K562 (cell line): ENCODE measurements at regions not wholly inside any gene's neighbourhood (a gene's known extent, or its start where the extent isn't known, plus 50 kb on each side); places are given as distances from the start of the nearest gene placed in this dataset.

Source experiments
- C11orf30 ChIP-seq: fragments of 450-650 bp; IDR thresholded peaks from 2 replicates; pipeline ENCODE4 v1.6.1; 2016; ENCODE audit warnings: low read depth, mild to moderate bottlenecking
- CBFA2T3 ChIP-seq: fragments of 450-650 bp; IDR thresholded peaks from 2 replicates; pipeline ENCODE4 v1.6.1; 2017
- DPF2 ChIP-seq: fragments of 450-650 bp; IDR thresholded peaks from 2 replicates; pipeline ENCODE4 v1.6.1; 2016
- EGR1 ChIP-seq: fragments of 450-650 bp; conservative IDR thresholded peaks from 2 replicates; pipeline ENCODE4 v1.6.1; 2017; ENCODE audit warnings: mild to moderate bottlenecking
- HMBOX1 ChIP-seq: sonication (generic); IDR thresholded peaks from 2 replicates; pipeline ENCODE4 v1.6.1; 2016
- JUND ChIP-seq, 2 experiments: IDR thresholded peaks; 2 replicates in 1 of 2; 3 replicates in 1 of 2; pipeline ENCODE4 v1.6.1; 2011; ENCODE audit warnings: borderline replicate concordance in 2 of 2, low read depth in 2 of 2, low read length in 2 of 2, improper control_type of control experiment in 1 of 2, missing biosample characterization in 1 of 2, missing genetic modification characterization in 1 of 2, missing genetic modification reagents in 1 of 2
- MAZ ChIP-seq, 2 experiments: fragments of 450-650 bp in 1 of 2; sonication (generic) in 1 of 2; formaldehyde crosslinking; IDR thresholded peaks in 1 of 2; conservative IDR thresholded peaks in 1 of 2; 2 replicates each; pipeline versions ENCODE4 v1.4.0 to v1.5.0; 2020; ENCODE audit warnings: mild to moderate bottlenecking in 1 of 2, missing genetic modification reagents in 1 of 2
- NFYB ChIP-seq: IDR thresholded peaks from 2 replicates; pipeline ENCODE4 v1.6.1; 2011; ENCODE audit warnings: mild to moderate bottlenecking, moderate library complexity; ENCODE audit not compliant: insufficient read length; ENCODE audit errors: extremely low read depth
- SOX6 ChIP-seq: fragments of 450-650 bp; IDR thresholded peaks from 2 replicates; pipeline ENCODE4 v1.6.1; 2014; ENCODE audit warnings: mild to moderate bottlenecking
- TBL1XR1 ChIP-seq, 2 experiments: IDR thresholded peaks; 2 replicates each; pipeline ENCODE4 v1.6.1; 2012; ENCODE audit warnings: improper control_type of control experiment in 2 of 2, low read length in 2 of 2, mild to moderate bottlenecking in 1 of 2
- ZBTB11 ChIP-seq, 3 experiments: fragments of 200-800 bp in 1 of 3; fragments of 250-450 bp in 1 of 3; fragments of 450-650 bp in 1 of 3; sonication (Bioruptor Pico) in 1 of 3; sonication (Bioruptor generic) in 1 of 3; formaldehyde crosslinking in 1 of 3; IDR thresholded peaks; 2 replicates each; pipeline versions ENCODE4 v1.6.1 to v1.8.0; 2016 to 2022; ENCODE audit warnings: mild to moderate bottlenecking in 2 of 3, missing genetic modification characterization in 2 of 3, missing compliant biosample characterization in 1 of 3, moderate library complexity in 1 of 3
- ZFX ChIP-seq: sonication (generic); formaldehyde crosslinking; IDR thresholded peaks from 2 replicates; pipeline ENCODE4 v1.8.0; 2022; ENCODE audit warnings: mild to moderate bottlenecking, missing genetic modification reagents, moderate library complexity
- ZNF609 ChIP-seq: sonication (generic); formaldehyde crosslinking; IDR thresholded peaks from 2 replicates; pipeline ENCODE4 v1.8.1; 2023; ENCODE audit warnings: missing genetic modification reagents, mild to moderate bottlenecking, borderline replicate concordance
- ZNF655 ChIP-seq: fragments of 250-450 bp; sonication (Bioruptor Pico); IDR thresholded peaks from 2 replicates; pipeline ENCODE4 v1.5.0; 2021
- ZNF766 ChIP-seq: fragments of 200-800 bp; sonication (Bioruptor generic); conservative IDR thresholded peaks from 2 replicates; pipeline ENCODE4 v1.6.1; 2016; ENCODE audit warnings: missing genetic modification characterization, missing compliant biosample characterization

- no peak for TF ChIP-seq EGR1
- 0 out of 2 replicates have a peak, but pooled peaks have one; percentile 23 for TF ChIP-seq ZFX (CRISPR knock-in tag)
- TF ChIP-seq NFYB, result no peak
- 0 out of 4 replicates have a peak, but pooled peaks of 1 of the 2 experiments have one; percentile 17 for TF ChIP-seq MAZ (CRISPR knock-in tag; conservative IDR thresholded peaks at IDR 0.05 in 1 of 2, IDR thresholded peaks at IDR 0.05 in 1 of 2)
- TF ChIP-seq C11orf30, result peak; percentile 22
- 0 out of 6 replicates have a peak, but pooled peaks of 1 of the 3 experiments have one; percentile 50 for TF ChIP-seq ZBTB11 (CRISPR knock-in tag; IDR thresholded peaks at IDR 0.05)
- peak; percentile 75 for TF ChIP-seq HMBOX1
- no peak for TF ChIP-seq ZNF609
- peak; percentile 85 for TF ChIP-seq CBFA2T3
- peak; percentile 68; the same call in 1 of the 2 replicates for TF ChIP-seq ZNF766
- TF ChIP-seq JUND (IDR thresholded peaks at IDR 0.05; ENCODE audit: borderline replicate concordance, low read depth, low read length), result 0 out of 2 replicates have a peak, but pooled peaks have one; percentile 43
- peak; percentile 56; the same call in 1 of the 3 replicates for TF ChIP-seq JUND (tag; IDR thresholded peaks at IDR 0.05; ENCODE audit: borderline replicate concordance, low read depth, low read length)
- TF ChIP-seq TBL1XR1 (IDR thresholded peaks at IDR 0.05; ENCODE audit: low read length in 2 of 2), result peak in 1 of 2 experiments; percentile 50; a peak in 2 of 4 replicates
- peak; percentile 85 for TF ChIP-seq SOX6
- peak; percentile 84; the same call in 1 of the 2 replicates for TF ChIP-seq ZNF655 (CRISPR knock-in tag)
- peak; percentile 19; the same call in 1 of the 2 replicates for TF ChIP-seq DPF2
These were observed 607.3 kb downstream of the UQCRFS1 start (continued) for GRCh38 chr19:28605501-28606268.
